T-helper 2 cell (primary cell): ENCODE measurements at regions not wholly inside any gene's neighbourhood (a gene's known extent, or its start where the extent isn't known, plus 50 kb on each side); places are given as distances from the start of the nearest gene placed in this dataset.
"Not testable (repeated sequence)": the region's sequence is repeated elsewhere in the genome, so short reads cannot be mapped to it uniquely, and the experiment has no call there.

Experiments
- DNase-seq, 5 experiments: peaks; one replicate each; pipeline versions ENCODE4 v3.0.0 to v3.0.0-alpha.2; 2012 to 2022

DNA sequence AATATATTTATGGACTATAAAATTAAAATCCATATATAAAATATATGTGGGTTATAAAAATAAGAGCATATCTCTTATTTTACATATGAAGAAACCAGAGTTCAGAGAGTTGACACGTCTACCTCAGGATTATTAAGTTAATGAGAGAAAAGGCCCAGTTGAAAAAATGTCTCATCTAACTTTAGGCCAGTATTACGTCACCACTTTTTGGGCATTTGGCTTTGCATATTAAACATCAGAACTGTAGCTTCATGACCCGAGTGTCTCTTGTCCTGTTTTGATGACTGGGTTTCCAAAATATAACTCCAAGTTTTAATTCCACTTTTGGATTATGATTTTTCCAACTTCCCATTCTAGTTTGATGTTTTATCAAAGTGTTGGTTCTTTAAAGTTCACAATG is 1026.1 kb downstream of the SLC6A15 start:
- no peak for DNase-seq

DNA sequence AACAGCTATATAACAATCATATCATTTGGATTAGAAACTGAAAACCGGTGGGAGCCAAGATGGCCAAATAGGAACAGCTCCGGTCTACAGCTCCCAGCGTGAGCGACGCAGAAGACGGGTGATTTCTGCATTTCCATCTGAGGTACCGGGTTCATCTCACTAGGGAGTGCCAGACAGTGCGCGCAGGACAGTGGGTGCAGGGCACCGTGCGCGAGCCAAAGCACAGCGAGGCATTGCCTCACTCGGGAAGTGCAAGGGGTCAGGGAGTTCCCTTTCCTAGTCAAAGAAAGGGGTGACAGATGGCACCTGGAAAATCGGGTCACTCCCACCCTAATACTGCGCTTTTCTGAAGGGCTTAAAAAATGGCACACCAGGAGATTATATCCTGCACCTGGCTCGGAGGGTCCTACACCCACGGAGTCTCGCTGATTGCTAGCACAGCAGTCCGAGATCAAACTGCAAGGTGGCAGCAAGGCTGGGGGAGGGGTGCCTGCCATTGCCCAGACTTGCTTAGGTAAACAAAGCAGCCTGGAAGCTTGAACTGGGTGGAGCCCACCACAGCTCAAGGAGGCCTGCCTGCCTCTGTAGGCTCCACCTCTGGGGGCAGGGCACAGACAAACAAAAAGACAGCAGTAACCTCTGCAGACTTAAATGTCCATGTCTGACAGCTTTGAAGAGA is 1041.5 kb downstream of the SLC6A15 start:
- not testable (repeated sequence) for DNase-seq

- DNase-seq: no peak
Measured at GRCh38 chr12:83866477-83866876, 1046.1 kb downstream of the SLC6A15 start.

- DNase-seq: no peak
Measured at GRCh38 chr12:83865431-83865830, 1047.2 kb downstream of the SLC6A15 start.

DNA sequence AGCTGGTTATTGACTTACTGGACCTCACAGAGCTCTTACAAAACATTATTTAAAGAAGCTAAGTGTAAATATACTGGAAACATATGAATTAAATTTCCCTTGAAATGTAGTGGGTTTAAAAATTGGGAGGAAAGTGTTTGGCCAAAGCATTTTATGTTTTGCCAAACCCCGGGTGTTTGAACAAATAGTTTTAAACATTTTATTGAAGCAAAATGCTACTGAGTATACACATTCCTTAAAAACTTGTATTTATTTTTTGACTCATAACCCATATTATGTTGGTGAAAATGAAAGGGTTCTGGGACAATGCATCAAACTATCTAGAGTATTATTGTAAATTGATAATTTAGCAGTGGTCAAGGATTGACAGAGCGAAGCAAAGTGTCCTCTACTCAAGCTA is 1048.5 kb downstream of the SLC6A15 start:
- DNase-seq: no peak

DNA sequence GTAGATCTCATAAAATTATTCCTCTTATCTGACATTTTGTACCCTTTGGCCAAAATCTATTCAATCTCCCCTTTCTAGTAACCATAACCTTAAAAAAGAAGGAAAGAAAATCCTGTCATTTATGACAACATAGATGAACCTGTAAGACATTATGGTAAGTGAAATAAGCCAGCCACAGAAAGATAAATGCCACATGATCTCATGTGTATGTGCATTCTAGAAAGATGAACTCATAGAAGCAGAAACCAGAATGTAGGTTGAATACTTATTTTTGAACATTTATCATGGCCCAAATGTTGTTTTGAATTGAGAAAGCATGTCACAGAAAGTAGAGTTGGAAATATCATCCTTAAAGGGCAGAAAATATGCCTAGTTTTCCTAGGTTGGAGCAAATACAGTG is 1053.6 kb downstream of the SLC6A15 start:
- DNase-seq: no peak

GRCh38 chr12:83856803-83857202 is 1055.8 kb downstream of the SLC6A15 start:
- DNase-seq: no peak

DNA sequence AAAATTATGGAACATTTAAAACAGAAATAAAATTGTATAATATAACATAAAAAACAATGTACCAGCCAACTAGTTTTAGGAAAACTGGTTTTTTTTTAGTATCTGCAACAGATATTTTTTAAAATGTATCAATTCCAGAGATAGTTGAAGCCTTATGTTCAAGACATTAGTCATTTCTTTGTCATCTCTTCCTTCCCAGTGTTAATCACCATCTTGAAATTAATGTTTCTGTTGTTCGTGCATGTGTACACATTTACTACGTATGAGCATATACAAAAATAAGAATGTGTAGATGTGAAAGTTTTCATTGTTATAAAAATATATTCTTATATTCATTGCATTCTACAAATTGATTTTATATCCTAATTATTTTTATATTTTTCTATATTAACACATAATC is 1062.1 kb downstream of the SLC6A15 start:
- DNase-seq: no peak

DNA sequence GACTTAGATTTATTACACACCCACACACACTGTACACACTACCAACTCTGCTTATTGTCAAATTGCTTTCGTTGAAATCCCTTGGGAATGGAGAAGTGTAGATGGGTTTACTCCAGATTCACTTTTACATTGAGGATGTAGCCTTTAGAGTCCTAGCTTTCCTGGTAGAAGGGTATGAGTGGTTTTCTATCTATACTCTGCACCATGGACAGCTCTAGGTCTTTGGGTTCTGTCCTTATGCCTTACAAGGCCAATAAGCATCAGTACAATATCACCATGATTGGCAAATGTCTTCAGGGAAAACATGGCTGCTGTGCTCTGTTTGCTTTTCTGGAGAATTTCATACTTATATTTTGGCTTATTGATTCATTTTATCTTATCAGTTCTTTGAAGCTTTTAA is 1063.9 kb downstream of the SLC6A15 start:
- no peak for DNase-seq

DNA sequence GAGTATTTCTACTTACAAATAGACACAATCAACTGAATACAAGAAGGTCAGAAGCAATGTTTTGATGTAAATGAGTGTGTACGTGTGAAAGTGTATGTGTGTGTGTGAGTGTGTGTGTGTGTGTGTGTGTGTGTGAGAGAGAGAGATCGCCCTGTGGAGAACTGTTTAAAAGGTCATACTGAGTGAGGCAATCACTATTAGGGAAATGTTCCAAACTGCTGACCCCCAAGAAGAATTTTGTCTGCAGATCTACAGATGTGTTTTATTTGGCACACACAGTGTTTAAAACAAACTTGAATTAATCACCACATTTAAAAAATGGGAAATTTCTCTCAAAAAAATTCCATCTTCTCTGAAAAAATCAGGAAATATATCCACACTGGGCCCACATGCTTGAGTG is 1069.1 kb downstream of the SLC6A15 start:
- DNase-seq: no peak

DNA sequence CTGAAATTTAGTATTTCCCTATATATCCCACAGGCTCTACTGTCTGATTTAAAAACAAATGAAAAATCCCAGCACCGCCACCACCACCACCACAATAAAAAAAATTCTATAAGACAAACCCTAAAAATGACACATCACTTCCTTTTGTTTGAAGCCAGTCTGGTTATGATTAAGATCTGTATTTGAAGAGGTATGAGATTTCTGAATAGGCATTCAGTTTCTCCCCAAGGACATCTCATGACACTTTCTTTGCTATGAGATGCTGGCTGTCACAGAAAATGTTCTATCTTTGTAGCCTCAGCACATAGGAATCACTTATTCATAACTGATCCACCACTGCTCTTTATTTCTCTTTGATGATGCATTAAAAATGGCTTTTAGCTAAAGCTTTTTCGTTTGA is 1071.0 kb downstream of the SLC6A15 start:
- peak in 1 of 5 experiments; percentile 29 for DNase-seq

DNA sequence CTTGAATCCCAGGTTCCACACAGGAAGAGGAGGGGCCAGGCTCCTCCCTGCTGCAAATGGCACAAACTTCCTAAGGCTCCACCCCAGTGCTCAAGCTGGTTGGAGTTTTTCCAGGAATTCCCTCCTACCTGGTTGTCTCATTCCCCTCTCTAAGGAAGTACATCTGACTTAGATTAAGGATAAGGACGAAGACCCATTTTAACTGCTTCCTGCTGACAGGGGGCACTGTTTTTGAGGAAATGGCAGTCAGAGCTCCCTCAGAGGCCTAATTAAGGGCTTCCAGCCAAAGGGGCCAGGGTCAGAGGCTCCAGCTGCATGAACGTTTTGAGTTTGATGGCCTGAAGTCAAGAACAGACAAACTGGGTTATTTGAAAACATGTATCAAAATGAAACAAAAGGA is 1084.7 kb downstream of the SLC6A15 start:
- no peak for DNase-seq

DNA sequence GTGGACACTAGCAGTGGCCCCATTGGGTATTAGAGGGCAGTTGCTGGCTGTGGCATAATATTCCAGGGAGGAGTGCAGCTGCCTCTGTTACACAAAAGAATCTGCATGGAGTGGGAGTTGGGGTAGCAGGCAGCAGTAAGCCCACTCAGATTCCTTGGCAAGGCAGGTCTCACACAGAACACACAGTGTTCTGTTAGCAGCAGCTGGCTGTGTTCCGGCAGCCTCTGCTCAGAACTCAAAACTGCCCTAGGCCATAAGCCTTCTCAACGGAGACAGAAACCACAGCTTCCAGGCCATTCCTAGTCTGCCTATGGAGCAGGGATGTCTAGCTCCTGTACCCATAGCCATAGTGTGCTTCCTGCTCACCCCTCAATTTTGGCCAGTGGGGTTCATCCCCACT is 1085.4 kb downstream of the SLC6A15 start:
- no peak for DNase-seq

GRCh38 chr12:83826112-83826511 is 1086.5 kb downstream of the SLC6A15 start:
- DNase-seq: peak in 1 of 5 experiments; percentile 19

- DNase-seq: peak in 1 of 5 experiments; percentile 49
Measured at GRCh38 chr12:83823386-83824045, 1089.1 kb downstream of the SLC6A15 start.

- DNase-seq: no peak
Measured at GRCh38 chr12:83821967-83822366, 1090.6 kb downstream of the SLC6A15 start.

GRCh38 chr12:83818881-83819280 is 1093.7 kb downstream of the SLC6A15 start:
- no peak for DNase-seq

- no peak for DNase-seq
Measured at GRCh38 chr12:83817730-83818129, 1094.9 kb downstream of the SLC6A15 start.

- no peak for DNase-seq
Measured at GRCh38 chr12:83808591-83808990, 1104.0 kb downstream of the SLC6A15 start.

DNA sequence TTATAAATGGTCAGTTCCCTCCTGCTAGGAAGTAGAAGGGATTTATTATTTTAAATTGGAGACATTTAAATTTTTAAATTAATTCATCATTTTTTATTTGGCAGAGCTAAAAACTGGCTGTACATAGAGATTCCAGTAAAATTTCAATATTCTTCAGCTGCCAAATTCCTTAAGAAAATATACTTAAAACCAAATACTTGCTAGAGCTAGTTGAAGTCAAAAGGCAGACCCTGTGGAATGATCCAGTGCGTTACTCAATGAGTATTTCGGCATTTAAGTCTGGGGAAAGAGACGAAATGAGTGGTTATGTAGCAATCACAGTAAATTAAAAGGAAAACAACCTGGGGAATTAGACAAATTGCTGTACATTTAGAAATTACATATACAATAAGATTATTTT is 1104.7 kb downstream of the SLC6A15 start:
- DNase-seq: no peak

DNA sequence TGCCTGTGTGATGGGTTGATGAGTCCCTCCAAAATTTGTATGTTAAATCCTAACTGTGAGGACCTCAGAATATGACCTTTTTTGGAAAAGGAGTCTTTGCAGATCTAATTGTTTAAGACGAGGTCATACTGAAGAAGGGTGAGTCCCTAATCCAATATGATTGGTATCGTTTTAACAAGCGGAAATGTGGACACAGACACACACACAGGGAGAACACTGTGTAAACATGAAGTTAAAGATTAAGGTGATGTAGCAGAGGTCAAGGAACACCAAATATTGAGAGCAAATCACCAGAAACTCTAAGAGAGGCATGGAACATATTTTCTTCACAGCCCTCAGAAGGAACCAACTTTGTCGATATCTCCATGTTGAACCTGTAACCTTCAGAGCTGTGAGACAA is 1106.7 kb downstream of the SLC6A15 start:
- DNase-seq: no peak

DNA sequence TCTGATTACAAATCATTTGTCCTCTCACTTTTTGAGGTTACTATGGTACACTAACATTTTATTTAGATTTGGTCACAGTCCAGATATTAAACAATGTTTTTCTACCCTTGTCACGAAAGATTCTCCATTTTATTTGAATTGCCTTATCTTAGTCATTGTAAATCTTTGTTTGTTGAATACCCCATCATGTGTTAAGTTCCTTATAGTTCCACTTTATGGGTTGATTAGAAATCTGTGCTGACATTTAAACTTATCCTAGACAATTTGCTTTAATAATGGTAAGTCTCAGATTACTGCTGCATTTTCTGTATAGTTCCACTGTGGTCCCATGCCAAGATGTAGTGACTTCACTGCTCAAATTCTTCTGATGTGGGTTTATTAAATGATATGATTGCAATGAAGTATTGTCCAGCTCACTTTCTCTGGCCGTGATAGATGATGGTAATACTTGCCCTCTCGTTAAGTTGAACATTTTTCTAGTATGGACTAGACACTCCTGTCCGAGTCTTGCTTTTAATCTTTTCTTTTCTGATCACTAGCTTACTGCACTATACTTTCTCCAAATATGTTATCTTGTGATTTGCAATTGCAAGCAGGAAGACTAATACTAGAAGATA is 1107.3 kb downstream of the SLC6A15 start:
- no peak for DNase-seq

DNA sequence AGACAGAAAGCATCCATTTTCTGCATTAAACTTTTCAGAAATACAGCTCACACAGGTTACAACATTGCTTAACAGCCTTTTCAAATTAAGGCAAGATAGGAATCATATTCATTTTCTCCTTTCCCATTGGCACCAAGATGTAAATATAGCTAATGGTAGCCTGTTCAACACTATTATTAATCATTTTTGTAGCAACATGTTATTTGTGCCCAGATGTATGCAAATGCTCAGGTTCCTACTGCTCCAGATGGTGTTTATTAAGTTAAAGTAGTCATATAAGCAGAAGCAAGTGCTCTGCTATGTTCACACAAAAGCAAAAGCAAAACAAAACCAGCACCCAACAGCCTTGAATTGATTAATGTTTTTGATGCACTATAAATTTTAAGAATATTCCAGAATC is 1110.6 kb downstream of the SLC6A15 start:
- DNase-seq: no peak

DNA sequence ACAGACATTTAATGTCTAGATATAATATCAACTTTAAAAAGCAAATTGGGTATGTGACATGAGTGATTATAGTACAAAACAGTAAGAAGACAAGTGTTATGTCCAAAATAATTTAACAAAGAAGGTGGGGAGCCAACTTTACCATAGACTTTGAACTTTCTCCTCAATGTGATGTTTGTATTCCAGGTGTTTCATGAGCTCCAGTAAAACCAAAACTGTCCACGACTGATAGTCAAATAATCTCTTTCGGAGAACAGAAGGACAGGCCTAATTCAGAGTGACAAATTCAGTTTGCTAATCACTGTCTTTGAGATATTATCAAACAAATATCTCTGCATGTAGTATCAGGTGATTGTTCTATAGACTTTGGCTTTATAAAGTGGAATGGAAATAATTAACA is 1112.6 kb downstream of the SLC6A15 start:
- DNase-seq: no peak
